PFSK-1 (cell line): ENCODE measurements at regions not wholly inside any gene's neighbourhood (a gene's known extent, or its start where the extent isn't known, plus 50 kb on each side); places are given as distances from the start of the nearest gene placed in this dataset.

Experiments
- FOXP2 ChIP-seq: optimal IDR thresholded peaks from 2 replicates; pipeline ENCODE3; 2011; ENCODE audit warnings: borderline replicate concordance, control low read depth, inconsistent platforms; ENCODE audit not compliant: insufficient read depth; ENCODE audit errors: extremely low read length, extremely low read depth
- POLR2AphosphoS5 ChIP-seq: IDR thresholded peaks from 2 replicates; pipeline ENCODE4 v1.6.1; 2012; ENCODE audit warnings: low read depth, mild to moderate bottlenecking, control low read depth, low read length, moderate library complexity
- REST ChIP-seq, 2 experiments: IDR thresholded peaks; 2 replicates each; pipeline versions ENCODE4 v1.6.1 to v1.8.0; 2011 to 2012; ENCODE audit warnings: low read depth in 2 of 2, low read length in 2 of 2, control low read depth in 1 of 2, inconsistent platforms in 1 of 2, mild to moderate bottlenecking in 1 of 2, moderate library complexity in 1 of 2; ENCODE audit not compliant: insufficient read depth in 1 of 2
- SIN3A ChIP-seq: IDR thresholded peaks from 2 replicates; pipeline ENCODE4 v1.6.1; 2012; ENCODE audit warnings: mild to moderate bottlenecking, low read length, moderate library complexity, borderline replicate concordance; ENCODE audit not compliant: insufficient read depth
- TAF1 ChIP-seq: IDR thresholded peaks from 2 replicates; pipeline ENCODE4 v1.6.1; 2012; ENCODE audit warnings: low read length, control low read depth, borderline replicate concordance; ENCODE audit not compliant: insufficient read depth

- no peak for TF ChIP-seq SIN3A
- no peak for TF ChIP-seq REST (IDR thresholded peaks at IDR 0.05; ENCODE audit: insufficient read depth in 1 of 2, low read depth in 2 of 2, low read length in 2 of 2)
- no peak for TF ChIP-seq FOXP2
- no peak for TF ChIP-seq POLR2AphosphoS5
- TF ChIP-seq TAF1: no peak
Measured at GRCh38 chr22:47694536-47695130, 932.2 kb downstream of the TBC1D22A start.

GRCh38 chr22:47693606-47694005 is 931.2 kb downstream of the TBC1D22A start:
- no peak for TF ChIP-seq POLR2AphosphoS5
- TF ChIP-seq FOXP2: no peak
- TF ChIP-seq SIN3A: no peak
- TF ChIP-seq REST (IDR thresholded peaks at IDR 0.05; ENCODE audit: insufficient read depth in 1 of 2, low read depth in 2 of 2, low read length in 2 of 2): no peak
- TF ChIP-seq TAF1: no peak

- TF ChIP-seq FOXP2 (no peak), SIN3A (no peak), POLR2AphosphoS5 (no peak), TAF1 (no peak), REST (IDR thresholded peaks at IDR 0.05; ENCODE audit: insufficient read depth in 1 of 2, low read depth in 2 of 2, low read length in 2 of 2) (no peak)
Measured at GRCh38 chr22:47692811-47693210, 930.4 kb downstream of the TBC1D22A start.

GRCh38 chr22:47691152-47691895 is 928.9 kb downstream of the TBC1D22A start:
- no peak for TF ChIP-seq POLR2AphosphoS5
- no peak for TF ChIP-seq FOXP2
- TF ChIP-seq REST (IDR thresholded peaks at IDR 0.05; ENCODE audit: insufficient read depth in 1 of 2, low read depth in 2 of 2, low read length in 2 of 2): no peak
- no peak for TF ChIP-seq TAF1
- TF ChIP-seq SIN3A: no peak
